NCI-H446 treated with DMSO at 0.1 percent for 48 hours (cell line): ENCODE measurements at regions not wholly inside any gene's neighbourhood (a gene's known extent, or its start where the extent isn't known, plus 50 kb on each side); places are given as distances from the start of the nearest gene placed in this dataset.
"Not testable (repeated sequence)": the region's sequence is repeated elsewhere in the genome, so short reads cannot be mapped to it uniquely, and the experiment has no call there.

ENCODE experiments used
- DNase-seq: peaks from one replicate; lab custom pipeline; 2025; lab: John Stamatoyannopoulos, UW

DNA sequence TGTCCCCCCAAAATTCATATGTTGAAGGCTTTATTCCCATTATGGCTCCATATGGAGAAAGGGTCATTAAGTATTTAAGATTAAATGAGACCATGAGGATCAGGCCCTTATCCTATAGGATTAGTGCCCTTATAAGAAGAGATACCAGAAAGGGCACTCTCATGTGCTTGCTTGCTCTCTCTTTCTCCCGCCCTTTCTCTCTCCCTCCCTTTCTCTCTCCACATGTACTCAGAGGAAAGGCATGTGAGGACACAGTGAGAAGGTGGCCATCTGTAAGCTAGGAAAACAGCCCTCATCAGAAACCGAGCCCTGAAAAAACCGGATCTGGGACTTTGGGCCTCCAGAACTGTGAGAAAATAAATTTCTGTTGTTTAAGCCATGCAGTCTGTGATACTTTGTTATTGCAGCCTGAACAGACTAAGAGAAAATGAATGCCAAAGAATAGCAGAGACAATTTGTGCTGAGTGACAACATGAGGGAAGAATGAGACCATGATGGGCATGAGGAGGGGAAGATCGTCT is 300.0 kb upstream of the SLC39A10 start:
- no peak for DNase-seq

DNA sequence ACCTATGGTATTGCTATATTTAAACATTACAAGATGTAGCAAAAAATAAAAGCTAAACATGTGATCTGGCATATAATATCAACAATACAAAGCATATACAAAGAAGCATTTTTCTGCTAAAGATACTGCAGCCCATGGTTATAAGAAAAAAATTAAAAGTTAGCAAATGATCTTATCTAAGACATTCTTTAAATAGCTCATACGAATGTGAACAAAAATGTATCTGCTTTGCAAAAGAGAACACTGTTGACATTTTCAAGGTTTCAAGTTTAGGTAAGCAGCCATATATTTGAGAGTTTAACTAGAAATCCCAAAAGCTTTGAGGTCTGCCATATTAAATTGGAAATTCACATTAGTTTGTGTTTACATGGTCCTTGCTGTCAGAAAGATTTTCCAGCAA is 301.0 kb upstream of the SLC39A10 start:
- no peak for DNase-seq

DNA sequence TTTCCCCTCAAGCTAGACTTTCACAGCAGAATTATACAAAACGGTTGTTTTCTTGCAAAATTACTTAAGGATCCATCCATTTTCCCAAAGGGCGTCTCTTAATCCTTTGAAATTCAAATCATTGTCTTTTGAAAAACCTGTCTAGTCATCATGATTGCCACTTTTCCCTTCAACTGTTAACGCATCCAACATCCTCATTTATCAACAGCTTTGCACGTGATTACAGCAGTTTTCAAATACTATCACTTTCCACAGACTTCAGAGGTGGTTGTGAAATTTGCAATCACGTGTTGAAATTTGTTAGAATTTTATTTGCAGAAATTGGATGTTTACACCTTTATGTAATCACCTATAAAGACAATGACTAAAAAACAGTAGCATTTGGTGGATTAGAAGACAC is 304.4 kb upstream of the SLC39A10 start:
- no peak for DNase-seq

DNA sequence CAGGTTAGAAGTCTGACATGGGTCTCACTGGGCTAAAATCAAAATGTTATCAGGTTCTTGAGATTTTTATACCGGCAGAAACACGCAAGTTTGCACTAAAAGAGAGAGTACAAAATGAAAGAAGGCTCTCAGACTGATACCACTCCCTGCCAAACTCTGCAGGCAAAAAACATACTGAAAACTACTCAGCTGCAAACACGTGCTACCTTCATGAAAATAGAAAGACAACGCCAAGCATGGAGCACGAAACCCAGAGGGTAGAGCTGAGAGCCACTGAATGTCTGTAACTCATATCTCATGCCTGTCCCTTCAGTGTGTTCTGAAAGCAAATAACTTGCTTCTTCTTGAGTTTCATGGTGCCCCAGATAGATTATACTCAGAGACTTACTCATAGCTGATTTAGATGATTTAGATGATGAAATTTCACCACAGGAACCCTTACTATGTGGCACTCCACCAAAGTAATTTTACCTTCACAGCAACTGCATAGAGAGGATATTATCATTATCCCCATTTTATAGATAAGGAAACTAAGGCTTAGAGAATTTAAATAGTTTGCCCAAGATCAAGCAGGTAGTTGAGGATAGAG is 313.0 kb upstream of the SLC39A10 start:
- no peak for DNase-seq

DNA sequence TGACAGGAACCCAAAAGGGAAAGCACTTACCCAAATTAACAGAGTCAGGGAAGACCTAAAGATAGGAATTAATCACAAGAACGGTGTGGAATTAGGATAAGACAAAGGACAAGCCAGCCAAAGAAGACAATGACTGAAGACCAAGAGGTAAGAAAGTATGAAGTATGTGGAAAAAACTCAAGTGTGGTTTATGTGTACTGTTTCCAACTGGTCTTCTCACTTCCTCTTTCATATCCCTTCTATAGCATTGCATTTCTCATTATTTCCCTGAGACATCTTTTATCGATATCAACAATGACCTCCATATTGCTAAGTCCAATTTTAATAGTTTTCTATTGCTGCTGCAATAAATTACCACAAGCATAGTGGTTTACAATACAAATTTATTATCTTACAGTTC is 313.5 kb upstream of the SLC39A10 start:
- no peak for DNase-seq

DNA sequence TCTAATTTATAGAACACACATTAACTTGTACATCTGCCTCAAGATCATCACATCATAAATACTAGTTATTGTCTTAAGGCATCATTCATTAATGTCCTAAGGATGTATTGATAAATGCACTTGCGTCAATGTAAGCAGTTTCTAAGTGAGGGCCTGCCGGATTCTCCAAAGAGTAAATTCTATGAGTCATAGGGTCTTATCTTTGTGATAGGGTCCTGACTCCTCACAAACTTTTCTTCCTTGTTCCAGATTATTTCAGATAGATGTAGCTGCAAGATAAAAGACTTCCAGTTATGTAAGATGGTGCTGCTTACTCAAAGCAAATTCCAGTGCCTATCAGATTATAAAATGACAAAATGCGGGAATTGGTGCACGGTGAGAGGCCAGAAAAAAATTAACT is 315.0 kb upstream of the SLC39A10 start:
- DNase-seq: no peak

DNA sequence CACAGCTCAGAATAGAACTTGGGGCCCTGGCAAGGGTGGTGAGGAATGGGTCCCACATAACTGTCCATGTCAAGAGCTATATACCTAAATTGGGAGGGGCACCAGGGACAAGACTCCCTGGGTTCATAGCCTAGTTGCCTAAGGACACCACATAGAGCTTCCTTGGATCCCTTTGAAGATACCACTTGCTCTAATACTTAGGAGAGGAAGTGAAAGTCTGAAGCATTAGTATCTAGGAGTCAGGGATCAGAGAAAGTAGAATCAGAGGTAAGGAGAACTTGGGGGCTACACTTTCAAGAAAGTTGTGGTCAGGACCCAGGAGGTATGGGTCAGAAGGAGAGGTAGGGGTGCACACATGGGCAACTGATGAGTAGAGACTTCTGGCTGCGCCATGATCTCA is 318.2 kb upstream of the SLC39A10 start:
- DNase-seq: no peak

DNA sequence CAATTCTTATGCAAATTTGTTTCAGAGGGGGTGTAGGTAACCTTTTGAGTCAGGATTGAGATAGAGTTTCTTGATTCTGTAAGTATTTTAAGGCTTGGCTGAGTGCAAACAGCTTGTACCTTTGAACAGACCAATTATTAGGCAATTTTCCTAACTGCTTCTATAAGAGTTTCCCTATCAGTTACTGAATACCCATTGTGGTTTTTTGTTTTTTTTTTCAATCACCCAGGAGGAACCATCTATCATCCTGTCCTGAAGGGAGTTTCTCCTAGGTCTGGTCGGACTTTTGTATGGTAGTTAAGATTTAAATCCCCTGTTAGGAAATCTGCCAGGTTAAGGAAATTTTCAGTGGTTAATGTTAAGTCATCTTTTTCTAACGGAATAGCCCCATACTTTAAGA is 319.4 kb upstream of the SLC39A10 start:
- DNase-seq: no peak

DNA sequence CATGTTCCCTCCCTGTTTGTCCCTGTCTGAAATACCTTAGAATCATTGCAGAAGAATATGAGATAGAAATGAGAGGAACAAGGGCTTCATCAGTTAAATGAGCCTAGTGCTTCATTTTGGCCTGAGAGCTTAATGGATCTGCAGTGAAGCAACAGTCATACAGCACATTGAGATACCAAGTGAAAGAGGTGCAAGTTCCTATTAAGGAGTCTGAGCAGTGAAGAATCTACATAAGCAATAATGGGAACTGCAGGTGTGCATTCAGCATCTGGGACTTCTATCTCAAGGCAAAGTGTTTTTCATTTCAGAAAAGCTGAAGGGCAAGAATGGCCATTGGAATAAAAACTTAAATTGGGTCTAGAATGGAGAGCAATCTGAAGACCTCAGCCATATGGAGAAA is 323.2 kb upstream of the SLC39A10 start:
- DNase-seq: no peak

DNA sequence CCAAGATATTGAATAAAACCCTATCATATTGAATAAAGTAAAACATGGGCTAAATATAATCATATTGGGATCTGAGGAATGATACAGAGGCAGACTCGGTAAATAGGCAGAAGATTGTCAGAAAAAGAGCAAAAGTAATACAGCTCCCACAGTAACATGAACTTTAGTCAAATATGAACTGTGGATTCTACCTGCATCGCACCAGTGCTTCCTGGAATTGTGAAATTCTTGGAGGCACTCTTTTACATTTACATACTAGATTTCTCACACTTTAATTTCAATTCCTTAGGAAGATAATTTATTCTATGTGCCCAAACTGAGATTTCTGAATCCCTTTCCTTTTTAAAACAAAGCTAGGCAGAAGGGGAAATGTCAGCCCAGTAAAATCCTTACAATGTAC is 325.1 kb upstream of the SLC39A10 start:
- DNase-seq: no peak

DNA sequence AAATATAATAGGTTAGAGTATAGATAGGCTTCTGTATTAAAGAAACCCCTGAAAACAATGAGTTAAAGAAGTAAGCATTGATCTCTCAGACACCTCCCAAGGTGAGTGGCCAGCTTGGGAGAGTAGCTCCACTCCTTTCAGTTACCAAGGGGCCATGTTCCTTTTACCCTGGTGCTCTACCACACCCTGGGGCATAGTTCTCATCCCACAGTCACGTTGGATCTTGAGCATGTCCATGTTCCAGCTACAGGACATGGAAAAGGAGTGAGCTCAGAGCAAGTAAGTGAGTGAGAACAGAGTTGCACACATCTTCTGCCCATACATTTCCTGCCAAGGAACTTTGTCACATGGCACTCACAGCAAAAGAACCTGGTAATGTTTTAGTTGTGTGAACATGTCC is 325.9 kb upstream of the SLC39A10 start:
- DNase-seq: no peak

DNA sequence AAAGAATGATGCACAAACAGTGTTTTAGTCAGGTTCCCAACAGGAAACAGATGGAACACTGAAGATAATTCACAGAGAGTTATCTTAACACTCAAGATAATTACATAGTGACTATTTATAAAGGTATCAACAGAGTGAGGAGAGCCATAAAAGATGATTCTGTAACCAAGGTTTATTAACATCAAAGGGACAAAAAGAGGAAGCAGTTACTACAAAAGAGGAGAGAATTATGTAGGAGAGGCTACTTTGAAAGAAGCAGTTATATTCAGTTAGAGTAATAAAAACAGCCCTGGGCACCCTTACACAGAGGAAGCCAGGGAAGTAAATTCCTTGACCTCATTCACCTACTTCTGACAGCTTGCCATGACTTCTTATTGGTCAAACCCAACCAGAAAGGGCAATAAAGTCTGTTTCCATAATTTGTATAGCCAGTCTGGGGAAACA is 326.5 kb upstream of the SLC39A10 start:
- no peak for DNase-seq

DNA sequence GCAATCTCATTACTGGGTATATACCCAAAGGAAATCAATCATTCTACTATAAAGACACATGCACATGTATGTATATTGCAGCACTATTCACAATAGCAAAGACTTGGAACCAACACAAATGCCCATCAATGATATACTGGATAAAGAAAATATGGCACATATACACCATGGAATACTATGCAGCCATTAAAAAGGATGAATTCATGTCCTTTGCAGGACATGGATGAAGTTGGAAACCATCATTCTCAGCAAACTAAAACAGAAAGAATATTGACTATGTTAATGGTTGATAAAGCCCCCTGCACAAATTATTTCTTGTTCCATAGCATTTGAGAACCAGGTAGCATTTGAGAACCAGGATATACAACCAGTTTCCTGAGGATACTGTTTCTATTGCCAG is 327.2 kb upstream of the SLC39A10 start:
- not testable (repeated sequence) for DNase-seq

DNA sequence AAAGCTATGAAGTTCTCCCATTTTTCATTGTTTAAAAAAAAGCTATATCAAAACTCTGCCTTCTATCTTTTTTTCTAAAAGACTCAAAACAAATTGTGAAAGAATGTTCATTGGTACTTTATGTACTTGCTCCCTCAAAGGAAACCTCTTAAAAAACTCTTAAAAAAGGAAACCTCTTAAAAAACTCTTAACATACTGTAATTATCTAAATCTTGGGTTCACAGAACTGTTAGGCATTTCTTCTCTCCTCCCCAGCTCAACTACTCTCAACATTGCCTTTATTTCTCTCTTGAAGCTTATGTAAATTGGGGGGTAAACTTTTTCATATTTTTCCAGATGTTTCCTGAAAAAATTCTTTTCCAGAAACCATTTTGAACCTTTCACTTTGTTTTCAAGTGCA is 330.5 kb upstream of the SLC39A10 start:
- no peak for DNase-seq

DNA sequence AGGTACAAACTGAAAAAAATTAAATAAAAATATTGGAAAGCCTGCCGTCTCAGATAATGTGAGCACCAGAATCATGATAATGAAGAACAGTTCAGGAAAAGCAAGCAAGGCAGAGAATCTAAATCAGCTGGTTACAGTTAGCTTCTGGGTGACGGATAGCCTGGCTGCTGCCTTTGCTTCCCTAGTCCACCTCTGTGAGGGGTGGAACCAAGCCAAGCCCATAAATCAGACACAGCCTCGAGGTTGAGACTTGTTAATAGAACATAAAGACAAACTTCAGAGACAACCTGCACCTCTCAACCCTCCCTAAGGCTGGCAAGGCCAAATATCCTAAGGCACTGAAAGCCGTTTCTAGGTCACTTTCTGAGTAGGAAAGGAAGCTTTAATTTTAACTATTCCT is 334.7 kb upstream of the SLC39A10 start:
- DNase-seq: peak; percentile 62

DNA sequence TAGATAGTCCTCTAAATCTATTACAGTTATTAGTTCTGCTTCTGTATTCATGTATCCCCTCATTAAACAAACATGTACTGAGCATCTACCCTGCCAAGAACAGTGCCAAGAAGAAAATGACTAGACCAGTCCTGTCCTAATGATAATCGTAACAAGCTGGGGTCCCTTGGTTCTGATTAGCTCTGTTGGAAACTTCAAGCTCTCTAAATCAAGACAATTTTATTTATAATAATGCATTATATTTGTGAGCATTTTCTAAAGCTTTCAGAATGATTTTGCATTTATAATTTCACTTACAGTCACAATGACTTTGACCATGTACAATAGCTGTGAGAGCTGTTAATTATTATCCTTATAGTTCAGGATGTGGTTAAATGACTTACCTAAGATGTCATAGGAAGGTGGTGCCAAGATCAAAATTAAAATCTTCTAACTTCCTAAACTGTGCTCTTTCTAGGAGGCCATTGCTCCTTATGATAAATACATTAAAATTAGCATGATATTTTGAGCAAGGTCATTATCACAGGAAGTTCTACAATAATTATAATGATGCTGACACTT is 336.5 kb upstream of the SLC39A10 start:
- peak; percentile 20 for DNase-seq

DNA sequence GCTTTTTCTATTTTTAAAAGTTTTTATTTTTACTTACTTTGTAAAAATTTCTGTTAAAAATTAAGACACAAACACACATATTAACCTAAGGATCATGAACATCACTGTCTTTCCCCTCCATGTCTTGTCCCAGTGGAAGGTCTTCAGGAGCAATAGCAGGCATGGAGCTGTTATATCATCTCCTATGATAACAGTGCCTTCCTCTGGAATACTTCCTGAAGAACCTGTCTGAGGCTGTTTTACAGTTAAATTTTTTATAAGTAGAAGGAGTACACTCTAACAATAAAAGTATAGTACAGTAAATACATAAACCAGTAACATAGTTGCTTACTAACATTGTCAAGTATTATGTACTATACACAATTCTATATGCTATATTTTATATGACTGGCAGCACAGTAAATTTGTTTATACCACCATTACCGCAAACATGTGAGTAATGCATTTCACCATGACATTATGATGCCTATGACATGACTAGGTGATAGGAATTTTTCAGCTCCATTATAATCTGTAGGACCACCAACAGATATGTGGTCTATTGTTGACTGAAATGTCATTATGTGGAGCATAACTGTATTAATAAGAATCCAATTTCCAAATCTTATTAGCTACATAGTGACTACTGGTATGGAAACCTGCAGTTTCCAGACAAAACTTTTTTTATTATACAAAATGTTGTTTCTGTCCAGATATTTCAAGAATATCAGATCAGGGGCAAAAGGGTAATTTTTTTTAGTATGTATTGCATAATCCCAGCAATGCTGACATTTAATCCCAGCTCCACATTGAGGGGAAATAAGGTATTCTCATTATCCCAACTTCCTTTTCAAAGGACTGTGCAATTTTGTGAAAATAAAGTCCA is 337.2 kb upstream of the SLC39A10 start:
- DNase-seq: no peak

DNA sequence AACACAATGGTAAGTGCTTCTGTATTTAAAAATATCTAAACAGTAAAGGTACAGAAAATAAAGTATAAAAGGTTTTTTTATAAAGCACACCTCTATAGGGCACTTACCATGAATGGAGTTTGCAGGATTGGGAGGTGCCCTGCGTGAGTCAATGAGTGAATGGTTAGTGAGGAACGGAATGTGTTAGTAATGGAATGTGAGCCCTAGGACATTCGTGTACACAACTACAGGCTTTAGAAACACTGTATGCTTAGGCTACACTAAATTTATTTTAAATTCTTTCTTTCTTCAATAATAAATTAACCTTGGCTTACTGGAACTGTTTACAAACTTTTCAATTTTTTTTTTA is 337.9 kb upstream of the SLC39A10 start:
- DNase-seq: no peak

DNA sequence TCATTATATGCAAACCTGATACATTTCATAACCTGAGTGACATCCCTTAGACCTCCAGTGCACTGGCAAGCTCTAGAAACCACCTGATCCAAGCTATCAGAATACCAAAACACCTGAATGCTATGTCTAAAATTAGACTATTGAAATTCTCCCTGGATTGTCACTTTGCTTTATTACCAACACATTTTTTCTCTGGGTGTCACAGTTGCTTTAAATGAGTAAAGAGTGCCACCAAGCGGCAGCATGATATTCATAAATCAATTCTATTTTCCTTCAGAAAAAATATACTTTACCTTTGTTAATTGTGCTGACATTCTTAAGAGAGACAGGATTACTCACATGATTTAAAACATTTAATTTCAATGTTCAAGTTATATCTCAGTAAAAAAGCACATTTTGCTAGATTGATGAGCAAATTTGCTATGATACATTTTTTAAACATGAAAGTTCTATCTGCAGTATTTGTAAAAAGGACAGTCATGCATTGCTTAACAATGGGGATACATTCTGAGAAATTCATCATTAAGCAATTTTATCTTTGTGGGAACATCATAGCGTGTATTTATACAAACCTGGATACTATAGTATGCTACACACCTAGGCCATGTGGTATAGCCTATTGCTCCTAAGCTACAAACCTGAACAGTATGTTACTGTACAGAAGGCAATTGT is 338.4 kb upstream of the SLC39A10 start:
- DNase-seq: peak; percentile 58

DNA sequence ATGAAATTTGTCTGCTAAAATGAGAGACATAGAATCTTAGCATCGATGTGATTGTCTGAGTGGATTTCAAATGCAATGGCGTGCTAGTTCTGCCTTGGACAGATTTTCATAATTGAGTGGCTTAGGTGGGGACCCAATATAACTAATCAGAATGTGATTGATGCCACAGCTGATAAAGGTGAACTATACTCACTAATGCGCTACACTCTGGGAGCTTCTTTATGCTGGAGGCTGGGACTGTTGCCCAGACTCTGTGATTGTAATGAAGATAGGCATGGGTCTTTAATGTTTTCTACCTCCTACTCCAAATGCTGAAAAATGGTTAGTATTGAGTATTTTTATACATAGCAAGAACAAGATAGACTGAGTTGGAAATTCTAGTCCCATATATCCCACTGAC is 339.5 kb upstream of the SLC39A10 start:
- peak; percentile 22 for DNase-seq

DNA sequence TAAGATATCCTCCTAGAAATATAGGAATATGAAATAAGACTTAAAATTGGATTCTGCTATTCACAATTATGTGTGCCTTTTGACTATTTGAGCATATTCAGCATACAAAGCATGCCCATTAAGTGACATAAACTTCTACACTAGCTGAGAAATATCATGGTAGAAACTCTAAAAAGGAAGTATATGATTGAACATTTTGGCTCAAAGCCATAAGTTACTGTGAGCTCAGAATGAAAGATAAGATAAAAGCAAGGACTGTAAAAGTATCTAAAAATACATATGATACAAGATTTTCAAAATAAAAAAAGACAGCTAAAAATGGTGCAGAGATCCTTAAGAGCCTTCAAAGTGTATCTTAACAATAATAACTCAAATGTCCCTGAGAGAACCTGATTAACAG is 340.5 kb upstream of the SLC39A10 start:
- DNase-seq: no peak

DNA sequence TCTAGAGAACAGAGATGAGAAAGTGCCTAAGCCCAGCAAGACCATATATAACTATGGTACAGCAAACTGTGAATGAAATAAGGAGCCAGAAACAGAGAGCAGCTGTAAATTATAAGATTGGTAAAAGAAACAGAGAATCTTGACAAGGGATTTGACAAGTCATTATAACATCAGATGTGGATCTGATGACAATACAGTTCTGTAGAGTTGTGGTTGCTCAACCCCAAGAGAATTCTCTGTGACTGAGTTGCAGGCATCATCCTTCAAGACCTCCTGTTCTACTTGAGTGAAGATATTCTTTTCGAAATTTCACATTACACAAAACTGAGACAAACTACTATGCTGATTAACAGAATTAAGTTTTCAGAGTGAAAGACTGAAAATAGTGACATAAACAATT is 343.1 kb upstream of the SLC39A10 start:
- DNase-seq: no peak

DNA sequence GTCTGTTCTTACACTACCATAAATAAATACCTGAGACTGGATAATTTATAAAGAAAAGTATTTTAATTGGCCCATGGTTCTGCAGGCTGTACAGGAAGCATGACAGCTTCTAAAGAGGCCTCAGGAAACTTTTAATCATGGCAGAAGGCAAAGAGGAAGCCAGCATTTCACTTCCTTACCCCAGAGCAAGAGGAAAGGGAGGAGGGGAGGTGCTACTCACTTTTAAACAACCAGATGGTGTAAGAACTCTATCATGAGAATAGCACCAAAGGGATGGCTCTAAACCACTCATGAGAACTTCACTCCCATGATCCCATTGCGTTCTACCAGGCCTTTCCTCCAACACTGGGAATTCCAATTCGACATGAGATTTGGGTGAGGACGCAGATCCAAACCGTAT is 344.4 kb upstream of the SLC39A10 start:
- DNase-seq: no peak
